CD4-positive, alpha-beta T cell treated with Interferon alpha-2 for 1 hour (primary cell): ENCODE measurements at regions not wholly inside any gene's neighbourhood (a gene's known extent, or its start where the extent isn't known, plus 50 kb on each side); places are given as distances from the start of the nearest gene placed in this dataset.
"Not testable (repeated sequence)": the region's sequence is repeated elsewhere in the genome, so short reads cannot be mapped to it uniquely, and the experiment has no call there.

Experiments used
- DNase-seq, 2 donors: peaks; one replicate each; pipeline ENCODE4 v3.0.0-alpha.2; 2020 to 2022

DNA sequence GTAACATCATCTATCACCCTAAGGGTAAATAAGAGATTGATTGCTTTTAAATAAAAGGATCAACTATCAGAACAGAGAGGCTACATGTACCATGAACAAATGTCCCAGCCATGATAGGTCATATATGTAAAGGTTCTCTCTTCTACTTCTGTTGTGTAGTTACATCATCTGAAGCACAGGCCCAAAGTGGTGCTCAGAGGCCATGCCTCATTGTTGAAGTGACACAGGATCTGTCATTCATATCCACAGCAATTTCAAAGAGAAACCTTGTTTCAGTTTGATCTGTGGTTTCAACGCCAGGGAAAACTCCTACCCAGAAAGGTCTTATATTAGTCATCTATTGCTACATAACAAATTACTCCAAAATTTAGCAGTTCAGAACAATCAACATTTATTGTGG, 269.2 kb upstream of the MAOA start:
- no peak for DNase-seq

DNA sequence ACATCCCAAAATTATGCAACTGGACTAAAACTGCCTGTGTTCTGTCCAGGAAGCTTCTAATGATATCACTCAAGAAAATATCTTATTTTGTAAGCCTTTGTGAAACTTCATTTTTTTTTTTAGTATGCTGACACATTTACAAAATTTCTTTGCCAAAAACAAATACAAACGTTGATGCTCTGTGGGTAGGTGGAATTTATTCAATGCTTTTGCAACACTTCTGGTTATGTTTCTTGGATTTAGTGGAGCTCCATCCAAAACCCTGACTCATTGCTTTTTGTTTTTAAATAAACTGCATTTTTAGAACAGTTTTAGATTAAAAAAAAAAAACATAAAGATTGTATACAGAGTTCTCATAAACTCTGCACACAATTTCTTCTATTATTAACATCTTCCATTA, 250.9 kb upstream of the MAOA start:
- DNase-seq: no peak

DNA sequence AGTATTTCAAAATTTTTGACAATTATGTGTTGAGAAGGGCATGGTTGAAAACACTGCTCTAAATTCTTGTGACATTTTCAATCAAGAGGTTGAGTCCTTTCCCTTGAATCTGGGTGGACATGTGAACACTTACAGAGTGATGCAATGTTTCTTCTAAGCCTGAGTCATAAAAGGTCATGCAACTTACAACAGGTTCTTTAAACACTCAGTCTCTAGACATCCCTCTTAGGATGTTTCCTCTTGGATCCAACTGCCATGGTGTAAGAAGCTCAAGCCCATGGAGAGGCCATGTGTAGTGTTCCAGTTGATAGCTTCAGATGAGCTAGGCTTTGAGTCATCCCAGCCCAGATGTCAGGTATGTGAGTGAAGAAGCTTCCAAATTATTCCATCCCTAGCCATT, 232.2 kb upstream of the MAOA start:
- DNase-seq: no peak

DNA sequence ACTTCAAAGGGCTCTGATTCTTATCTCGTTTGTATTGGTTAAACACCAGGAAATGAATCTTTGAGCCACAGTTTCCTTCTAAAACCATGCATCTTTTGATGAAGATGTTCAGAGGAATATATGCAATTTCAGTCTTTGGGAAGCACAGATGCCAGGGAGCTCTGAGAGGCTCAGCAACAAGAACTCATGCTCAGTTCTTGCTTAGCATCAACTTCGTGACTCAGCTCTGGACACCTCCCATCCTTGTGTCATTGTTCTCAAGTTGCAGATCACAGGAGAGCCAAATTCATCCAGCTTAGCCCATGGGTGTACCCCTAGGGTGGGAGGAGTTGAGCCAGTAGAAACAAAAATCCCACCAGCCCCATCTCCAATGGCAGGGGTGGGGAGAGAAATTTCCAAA, 219.6 kb upstream of the MAOA start:
- peak in 1 of 2 donors; percentile 1 for DNase-seq

DNA sequence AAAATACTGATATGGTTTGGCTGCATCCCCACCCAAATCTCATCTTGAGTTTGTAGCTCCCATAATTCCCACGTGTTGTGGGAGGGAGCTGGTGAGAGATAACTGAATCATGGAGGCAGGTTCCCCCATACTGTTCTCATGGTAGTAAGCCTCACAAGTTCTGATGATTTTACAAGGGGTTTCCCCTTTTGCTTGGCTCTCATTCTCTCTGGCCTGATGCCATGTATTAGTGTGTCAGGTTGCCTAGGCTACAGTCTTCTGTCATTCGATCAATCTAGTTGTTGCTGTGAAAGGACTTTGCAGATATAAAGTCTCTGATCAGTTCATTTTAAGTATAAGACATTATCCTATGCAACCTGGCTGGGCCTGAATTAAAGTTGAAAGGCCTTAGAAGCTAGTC, 209.3 kb upstream of the MAOA start:
- no peak for DNase-seq

DNA sequence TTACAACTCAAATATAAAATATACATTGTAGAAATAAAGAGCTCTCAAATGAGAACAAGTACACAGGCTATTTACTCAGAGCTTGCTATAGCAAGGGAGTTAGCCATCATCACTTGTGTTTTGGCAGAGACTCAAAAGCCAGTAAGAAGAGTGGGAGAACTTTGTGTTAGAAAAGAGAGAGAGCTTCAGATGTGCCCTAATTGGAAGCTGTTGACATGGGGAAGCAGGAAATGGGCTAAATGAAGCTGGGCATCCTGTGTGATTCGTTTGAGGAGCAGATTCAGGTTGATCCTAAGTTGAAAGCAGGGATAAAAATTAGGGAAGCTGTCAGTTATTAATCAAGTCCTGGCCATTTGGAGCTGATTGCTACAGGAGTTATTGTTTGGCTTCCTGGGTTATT, 207.4 kb upstream of the MAOA start:
- no peak for DNase-seq

DNA sequence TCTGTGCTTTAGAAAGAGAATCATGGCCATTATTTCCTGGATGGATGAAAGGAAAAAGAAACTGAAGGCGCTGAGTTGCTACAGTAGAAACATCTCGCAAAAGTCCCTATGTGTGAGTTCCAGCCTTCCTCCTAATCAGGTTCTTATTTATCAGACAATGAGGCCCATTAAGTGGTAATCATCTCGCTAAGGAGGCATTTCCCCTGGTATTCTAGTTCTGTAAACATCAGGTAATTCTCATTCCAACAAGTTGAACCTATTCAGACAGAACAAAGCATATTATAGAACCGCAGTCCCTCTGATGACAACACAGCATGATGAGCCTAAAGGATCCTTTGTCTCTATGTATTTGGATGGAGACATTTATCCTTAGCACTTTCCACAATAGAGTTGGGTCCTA, 205.7 kb upstream of the MAOA start:
- no peak for DNase-seq

DNA sequence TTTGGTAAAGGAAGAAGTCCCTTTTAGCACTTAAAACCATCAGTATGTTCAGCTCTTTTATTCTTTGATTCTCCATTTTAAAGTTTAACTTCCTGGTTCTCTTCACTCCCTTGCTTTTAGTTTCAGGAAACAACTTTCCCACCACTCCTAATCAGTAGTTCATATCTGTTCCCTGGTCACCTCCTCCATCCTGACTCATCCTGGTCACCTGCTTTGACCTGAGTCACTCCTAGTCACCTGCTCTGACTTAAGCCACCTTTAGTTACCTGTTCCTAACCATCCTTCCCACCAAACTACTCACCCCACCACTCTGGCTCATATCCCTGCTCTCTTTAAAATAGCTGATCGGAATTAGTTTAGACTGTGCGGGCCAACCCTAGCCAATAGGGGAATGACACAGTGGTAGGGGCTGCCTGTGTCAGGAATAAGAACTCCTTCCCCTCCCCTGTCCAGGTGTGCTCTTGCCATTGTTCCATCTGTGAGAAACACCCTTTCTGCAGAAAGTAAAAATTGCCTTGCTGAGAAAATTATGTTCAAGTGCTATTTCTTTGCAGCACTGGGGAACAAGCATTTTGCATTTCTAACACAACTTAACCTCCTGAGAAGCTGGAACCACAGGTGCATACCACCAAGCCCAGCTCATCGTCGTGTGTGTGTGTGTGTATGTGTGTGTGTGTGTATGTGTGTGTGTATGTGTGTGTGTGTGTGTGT, 204.0 kb upstream of the MAOA start:
- DNase-seq: not testable (repeated sequence)

DNA sequence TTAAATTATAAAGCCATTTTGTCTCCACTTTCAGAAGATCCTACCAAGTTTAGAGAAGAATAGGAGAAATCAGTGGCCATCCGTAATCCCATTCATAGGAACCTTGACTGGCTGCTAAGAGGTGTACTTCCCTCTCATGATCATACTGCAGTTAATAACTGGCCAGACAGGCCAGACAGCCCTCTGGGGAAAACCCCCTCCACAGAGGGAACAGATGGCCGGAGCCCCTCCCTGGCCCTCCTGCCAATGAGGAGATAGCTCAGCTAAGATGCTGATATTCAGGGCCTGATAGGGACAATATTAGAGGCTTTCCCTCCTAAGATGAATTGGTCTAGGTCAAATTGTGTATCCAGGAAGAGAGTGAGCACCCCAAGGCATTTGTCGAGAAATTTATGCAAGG, 200.0 kb upstream of the MAOA start:
- no peak for DNase-seq

DNA sequence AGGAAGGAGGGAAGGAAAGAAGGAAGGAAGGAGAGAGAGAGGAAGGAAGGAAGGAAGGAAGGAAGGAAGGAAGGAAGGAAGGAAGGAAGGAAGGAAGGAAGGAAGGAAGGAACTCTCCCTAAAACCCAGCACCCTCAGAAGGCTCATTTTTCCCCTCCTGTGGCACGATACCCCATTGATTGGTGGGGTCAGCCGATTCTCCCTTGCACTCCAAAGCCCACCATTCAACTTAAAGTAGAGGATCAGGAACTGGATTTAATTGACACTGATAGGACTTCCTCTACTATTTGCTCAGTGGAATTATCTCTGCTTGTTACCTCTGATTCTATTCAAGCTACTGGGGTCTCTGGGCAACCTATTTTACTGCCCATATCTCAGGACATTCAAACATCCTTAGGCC, 199.2 kb upstream of the MAOA start:
- no peak for DNase-seq

DNA sequence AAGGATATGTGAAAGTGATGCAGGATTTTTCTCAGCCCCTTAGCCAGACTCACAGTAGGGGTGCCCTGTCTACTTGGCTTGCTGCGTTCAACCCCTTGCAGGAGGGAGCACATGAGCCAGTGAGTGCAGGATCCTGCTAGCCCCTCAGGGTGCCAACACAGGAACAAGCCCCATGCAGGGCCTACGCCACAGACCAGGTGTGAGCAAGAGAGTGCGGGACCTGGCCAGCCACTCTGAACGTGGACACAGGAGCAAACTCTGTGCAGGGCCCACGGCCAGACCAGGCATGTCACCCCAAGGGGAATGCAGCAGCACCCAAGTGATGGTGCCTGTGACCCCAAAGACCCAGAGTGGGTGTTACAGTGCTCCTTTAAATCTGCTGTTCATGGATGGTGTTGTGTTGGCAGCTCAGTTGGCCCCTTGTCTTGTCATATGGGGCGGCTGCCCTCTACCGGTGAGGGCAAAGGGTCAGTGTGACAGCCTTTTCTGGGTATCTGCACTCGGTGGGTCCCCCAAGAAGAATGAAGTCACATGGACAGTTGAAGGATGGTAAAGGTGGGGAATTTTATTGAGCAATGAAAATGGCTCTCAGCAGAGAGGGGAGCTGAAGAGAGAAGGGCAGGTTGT, 188.4 kb upstream of the MAOA start:
- no peak for DNase-seq

DNA sequence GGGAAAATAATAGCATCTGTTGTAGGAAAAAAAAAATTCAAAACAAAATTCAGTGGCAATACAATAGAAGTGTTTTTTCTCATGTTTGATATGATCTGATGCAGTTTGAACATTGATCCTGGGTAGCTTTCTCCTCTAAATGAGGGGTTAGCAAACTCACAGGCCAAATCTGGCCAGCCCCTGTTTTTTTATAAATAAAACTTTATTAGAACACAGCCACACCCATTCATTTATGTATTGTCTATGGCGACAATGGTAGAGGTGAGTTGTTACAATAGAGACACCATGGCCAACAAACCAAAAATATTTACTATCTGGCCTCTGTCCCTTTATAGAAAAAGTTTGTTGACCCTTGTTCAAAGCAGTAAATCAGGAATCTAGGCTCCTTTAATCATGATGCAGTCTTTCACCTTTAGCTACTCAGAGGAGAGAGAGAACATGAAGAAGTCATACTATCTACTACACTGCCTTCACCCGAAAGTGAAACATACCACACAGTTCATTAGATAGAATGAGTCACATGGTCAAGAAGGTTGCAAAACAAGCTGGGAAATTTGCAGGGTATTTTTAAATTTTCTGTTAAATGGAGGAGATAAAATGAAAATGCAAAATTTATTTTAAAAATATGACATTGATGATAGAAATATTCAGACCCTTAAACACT, 186.6 kb upstream of the MAOA start:
- DNase-seq: no peak

DNA sequence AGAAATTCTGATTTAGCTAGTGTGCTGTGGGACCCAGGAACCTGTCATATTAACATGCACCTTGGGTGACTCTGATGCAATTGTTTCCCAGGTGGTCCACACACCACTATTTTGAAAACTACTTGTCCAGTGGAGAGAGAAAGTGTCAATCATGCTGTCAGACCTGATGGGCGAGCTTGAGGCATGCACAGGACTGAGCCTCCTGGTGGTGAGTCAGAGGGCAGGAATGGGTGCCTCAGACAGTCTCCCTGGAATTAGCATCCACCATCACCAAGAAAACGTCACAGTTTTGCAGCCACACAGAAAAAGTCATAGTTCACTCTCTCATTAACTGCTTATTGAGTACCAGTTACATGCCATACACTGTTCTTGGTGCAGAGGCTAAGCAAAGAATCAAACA, 181.8 kb upstream of the MAOA start:
- DNase-seq: no peak

DNA sequence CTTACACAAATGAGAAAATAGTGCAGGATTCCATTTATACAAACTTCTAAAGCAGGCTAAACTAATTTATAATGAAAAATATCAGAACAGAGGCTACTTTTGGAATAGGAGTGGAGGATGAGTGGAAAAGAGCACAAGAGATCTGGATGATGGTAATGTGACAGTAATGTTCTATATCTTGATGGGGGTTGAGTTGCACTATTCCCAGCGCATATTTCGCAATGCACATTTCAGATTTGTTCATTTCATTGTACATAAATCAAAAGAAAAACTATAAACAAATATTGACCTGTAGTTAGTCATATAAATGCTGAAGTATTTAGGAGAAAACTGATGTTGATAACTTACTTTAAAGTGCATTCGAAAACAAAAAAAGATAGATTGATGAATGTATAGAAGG, 177.0 kb upstream of the MAOA start:
- no peak for DNase-seq

DNA sequence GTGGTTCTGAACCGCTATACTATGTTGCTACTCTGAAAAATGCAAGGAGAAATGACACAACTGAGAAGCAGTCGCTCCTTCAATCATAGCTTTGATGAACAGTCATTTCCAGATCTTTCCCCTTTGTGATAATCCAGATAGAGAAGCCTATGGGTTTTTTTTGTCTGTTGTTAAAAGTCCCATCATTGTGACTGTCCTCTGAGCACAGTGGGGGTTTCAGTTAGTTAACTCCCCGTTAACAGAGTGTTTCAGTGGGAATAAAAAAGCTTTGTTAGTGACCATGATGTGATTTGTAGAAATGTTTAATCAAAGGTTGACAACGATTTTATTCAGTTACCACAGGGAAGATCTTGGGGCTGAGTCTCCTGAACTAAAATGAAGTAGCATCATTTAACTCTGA, 176.2 kb upstream of the MAOA start:
- DNase-seq: no peak

DNA sequence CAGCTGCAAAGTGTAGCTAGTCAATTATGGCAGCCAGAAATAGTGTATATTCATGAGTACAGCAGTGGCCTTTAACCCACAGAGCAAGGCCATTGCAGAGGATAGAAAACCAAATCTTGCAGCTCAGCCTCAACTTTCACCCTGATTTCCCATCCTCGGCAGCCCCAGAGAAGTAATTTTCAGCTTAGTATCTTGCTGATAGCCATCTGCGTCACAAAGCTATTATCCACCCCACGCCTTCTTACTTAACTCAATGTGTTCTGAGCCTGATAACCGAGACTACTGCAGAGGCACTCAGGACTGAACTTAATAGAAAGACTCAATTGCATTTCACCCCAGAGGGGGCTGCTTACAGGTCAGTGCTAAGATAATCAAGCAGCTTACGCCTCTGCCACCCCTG, 174.5 kb upstream of the MAOA start:
- DNase-seq: no peak

DNA sequence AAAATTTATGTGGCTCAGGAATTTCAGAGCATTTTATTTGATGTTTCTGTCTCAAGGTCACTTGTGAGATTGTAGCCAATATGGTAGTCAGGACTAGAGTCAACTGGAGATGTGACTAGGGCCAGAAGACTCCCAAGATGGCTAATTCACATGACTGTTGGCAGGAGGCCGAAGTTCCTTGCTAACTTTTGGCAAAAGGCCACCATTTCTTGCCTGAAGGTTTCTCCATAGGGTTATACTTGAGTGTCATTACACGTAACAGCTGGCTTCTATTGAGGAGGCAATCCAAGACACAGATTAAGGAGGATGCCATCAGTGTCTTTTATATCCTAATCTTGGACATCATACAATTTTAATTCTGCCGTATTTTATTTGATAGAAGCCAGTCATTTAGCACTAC, 162.3 kb upstream of the MAOA start:
- no peak for DNase-seq

DNA sequence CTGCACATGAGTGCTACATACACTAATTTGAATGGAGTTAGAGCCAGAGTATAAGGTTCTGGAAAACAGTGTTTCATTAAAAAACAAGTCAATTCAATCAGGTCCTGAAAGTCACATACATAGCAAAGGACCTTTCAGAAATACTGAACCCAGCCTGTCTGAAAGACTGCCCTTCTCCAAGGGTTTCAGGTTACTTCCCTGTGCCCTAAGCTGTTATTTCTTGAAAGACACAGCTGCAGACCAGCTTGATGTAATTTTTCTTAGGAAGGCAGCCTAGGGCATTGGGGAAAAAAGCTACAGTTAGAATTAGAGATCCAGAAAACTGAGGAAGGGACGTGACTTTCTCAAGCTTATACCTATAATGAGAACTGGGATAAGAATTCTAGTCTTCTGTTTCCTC, 155.9 kb upstream of the MAOA start:
- DNase-seq: no peak

DNA sequence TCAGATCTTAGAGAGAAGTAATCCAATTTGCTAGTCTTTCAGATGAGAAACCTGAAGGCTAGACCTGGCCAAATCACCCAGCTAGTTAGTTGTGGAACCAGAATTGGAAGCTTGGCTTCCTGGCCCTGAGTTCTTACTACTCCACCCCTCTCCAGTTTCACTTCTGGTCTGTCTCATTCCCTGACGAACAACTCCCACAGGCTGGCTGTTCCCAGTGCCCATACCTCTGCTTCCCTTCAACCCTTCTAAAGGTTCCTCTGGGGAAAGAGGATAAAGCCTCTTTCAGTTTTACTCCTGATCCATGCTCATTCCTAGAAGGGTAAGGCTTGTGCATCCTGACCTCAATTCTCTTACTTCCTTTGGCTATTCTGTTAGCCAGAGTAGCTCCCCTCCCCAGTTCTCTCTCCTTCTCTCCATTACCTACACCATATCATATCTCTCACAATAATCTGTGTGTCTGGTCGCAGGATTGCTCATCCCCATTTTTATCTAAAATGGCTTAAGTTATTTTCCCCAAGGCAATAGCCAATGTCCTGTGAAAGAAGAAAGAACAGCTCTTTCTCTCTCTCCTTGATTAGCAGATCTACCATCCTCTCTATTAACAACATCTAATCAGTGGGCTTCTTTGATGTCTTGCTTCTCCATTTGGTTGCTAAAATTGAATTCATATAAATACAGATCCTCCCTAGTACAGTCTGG, 155.0 kb upstream of the MAOA start:
- DNase-seq: no peak

DNA sequence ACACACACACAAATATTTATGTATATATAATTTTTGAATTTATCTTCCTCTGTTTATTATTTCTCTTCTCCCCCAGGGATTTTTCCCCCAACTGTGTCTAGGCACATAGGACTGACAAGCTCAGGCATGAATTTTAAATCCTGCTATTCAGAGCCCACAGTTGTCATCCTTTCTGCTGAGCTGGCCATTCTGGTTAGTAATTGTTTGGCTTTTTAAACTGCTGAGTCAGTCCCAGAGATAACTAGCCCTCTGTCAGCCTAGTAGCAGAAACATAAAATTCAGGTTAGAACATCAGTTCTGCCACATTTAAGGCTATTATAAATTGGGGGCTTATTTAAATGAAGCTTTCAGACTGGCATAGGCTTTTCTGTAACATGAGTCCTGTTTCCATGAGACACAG, 151.7 kb upstream of the MAOA start:
- DNase-seq: no peak

DNA sequence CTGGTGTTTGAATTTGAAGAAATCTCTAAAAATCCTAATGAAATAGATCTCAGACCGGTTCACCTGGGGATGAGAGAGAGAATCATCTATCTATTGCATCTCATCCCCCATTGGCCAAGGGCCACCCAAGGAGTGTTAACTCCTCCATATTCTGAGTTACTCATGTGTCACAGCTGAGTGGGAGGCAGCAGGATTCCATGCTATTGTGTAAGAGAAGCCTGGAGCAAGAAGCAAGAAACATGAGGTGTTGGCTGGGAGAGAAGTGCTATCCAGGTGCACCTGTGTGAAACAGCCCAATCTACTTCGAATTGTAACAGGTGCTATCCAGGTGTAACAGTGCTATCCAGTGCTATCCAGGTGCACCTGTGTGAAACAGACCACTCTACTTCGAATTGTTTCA, 150.3 kb upstream of the MAOA start:
- DNase-seq: no peak

DNA sequence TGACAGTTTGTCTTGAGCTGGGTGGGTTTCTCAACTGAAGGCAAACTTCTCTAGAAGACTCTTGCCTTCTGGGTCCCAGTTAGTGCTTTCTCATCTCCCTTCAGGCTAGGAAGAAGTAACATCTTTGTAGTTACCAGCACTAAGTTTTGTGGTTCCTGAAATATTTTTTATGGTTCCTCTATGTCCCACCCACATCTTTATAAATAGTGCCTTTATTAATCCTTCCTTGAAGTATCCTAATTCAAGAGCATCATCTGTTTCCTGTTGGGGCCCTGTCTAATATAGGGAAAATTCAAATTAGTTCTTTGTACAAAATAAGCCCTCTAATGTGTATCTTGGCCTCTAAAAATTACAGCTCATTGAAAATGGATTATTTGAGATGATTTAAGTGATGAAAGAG, 147.4 kb upstream of the MAOA start:
- no peak for DNase-seq

DNA sequence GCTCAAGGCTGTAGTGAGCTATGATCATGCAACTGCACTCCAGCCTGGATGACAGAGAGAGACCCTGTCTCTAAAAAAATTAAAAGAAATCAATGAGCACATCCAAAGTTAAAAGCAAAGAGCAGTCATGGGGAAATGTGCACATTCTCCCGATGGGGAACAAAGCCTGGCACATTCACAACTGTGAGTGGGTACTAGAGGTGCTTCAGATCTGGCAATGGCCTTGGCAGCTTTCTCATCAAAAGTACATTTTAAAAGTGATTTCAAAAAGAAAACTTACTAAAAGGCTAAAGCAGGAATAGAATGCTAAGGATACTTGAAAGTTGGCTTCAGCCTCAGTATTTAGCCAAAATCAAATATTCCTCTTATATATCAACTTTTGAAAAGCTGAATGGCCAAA, 145.9 kb upstream of the MAOA start:
- DNase-seq: no peak

DNA sequence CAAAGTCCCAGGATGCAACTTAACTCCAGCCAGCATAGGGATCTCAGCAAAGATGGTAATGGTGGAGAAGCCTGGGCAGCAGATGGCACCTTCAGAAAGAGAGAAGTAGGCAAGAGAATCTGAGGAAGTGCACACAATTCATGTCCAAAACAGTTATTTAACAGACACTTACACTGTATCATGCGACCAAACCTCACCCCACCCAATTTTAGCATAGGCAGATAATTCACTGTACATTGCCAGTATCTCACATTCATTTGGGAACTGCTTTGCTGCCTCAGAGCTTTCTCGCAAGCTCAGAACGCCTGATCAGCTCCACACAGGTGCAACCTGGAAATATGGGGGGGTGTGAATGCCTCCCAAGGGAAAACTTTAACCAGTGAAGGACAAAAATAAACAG, 143.0 kb upstream of the MAOA start:
- DNase-seq: no peak
